Smooth muscle cell (in vitro differentiated cells): ENCODE measurements at regions not wholly inside any gene's neighbourhood (a gene's known extent, or its start where the extent isn't known, plus 50 kb on each side); places are given as distances from the start of the nearest gene placed in this dataset.
"Not testable (repeated sequence)": the region's sequence is repeated elsewhere in the genome, so short reads cannot be mapped to it uniquely, and the experiment has no call there.

ENCODE experiments used
- DNase-seq: peaks from one replicate; lab custom pipeline; 2025; ENCODE audit not compliant: unreplicated experiment; lab: John Stamatoyannopoulos, UW
- H2AFZ ChIP-seq: fragments of 200-600 bp; sonication (generic); 2 replicates; pipeline ENCODE4 v1.6.0; 2016; ENCODE audit warnings: antibody characterized with exemption, low read depth, mild to moderate bottlenecking
- H3F3A ChIP-seq: fragments of 200-600 bp; sonication (generic); 2 replicates; pipeline ENCODE4 v1.6.0; 2017; ENCODE audit warnings: antibody characterized with exemption, low read depth
- H3K27ac ChIP-seq: fragments of 200-600 bp; sonication (generic); 2 replicates; pipeline ENCODE4 v1.5.1; 2016; ENCODE audit warnings: low read depth, mild to moderate bottlenecking
- H3K27me3 ChIP-seq: fragments of 200-600 bp; sonication (generic); 2 replicates; pipeline ENCODE4 v1.6.1; 2016; ENCODE audit warnings: low read depth, mild to moderate bottlenecking
- H3K36me3 ChIP-seq: fragments of 200-600 bp; sonication (generic); 2 replicates; pipeline ENCODE4 v1.5.1; 2016; ENCODE audit warnings: low read depth
- H3K4me1 ChIP-seq: fragments of 200-600 bp; sonication (generic); 2 replicates; pipeline ENCODE4 v1.5.1; 2016; ENCODE audit warnings: low read depth
- H3K4me2 ChIP-seq: fragments of 200-600 bp; sonication (generic); 2 replicates; pipeline ENCODE4 v1.6.0; 2016; ENCODE audit warnings: mild to moderate bottlenecking
- H3K4me3 ChIP-seq: fragments of 200-600 bp; sonication (generic); 2 replicates; pipeline ENCODE4 v1.5.1; 2016; ENCODE audit warnings: mild to moderate bottlenecking
- H3K79me2 ChIP-seq: fragments of 200-600 bp; sonication (generic); 2 replicates; pipeline ENCODE4 v1.6.0; 2016; ENCODE audit warnings: low read depth, mild to moderate bottlenecking
- H3K9ac ChIP-seq: fragments of 200-600 bp; sonication (generic); 2 replicates; pipeline ENCODE4 v1.6.0; 2016; ENCODE audit warnings: low read depth
- H3K9me3 ChIP-seq: fragments of 200-600 bp; sonication (generic); replicated peaks from 2 replicates; pipeline ENCODE4 v1.5.1; 2016; ENCODE audit warnings: low read depth
- H4K20me1 ChIP-seq: fragments of 200-600 bp; sonication (generic); 2 replicates; pipeline ENCODE4 v1.6.0; 2016; ENCODE audit warnings: low read depth
- CTCF ChIP-seq: fragments of 200-600 bp; sonication (generic); IDR thresholded peaks from 2 replicates; pipeline ENCODE4 v1.5.1; 2017; ENCODE audit warnings: borderline replicate concordance, mild to moderate bottlenecking, antibody characterized with exemption; ENCODE audit not compliant: insufficient read depth, poor library complexity, severe bottlenecking
- WGBS: methylation state at CpG from one replicate; pipeline ENCODE4 v1.1.7; 2016; ENCODE audit warnings: low lambda C conversion rate; 5-methylcytosine and 5-hydroxymethylcytosine counted together

GRCh38 chr18:29378651-29379136, 1201.8 kb upstream of the CDH2 start:
- no peaks in the 10 kb centered on the region for H3K79me2 ChIP-seq
- peaks cover 3% of the 10 kb centered on the region for H3K9me3 ChIP-seq
- H3K4me2 ChIP-seq: no peak overlapping the region
- H3K4me3 ChIP-seq: no peak overlapping the region
- no peaks in the 10 kb centered on the region for H3K36me3 ChIP-seq
- H3K4me1 ChIP-seq: no peaks in the 10 kb centered on the region
- H4K20me1 ChIP-seq: no peaks in the 10 kb centered on the region
- no peak for DNase-seq
- no peaks in the 10 kb centered on the region for H3K27me3 ChIP-seq
- no peaks in the 10 kb centered on the region for H3F3A ChIP-seq
- H3K9ac ChIP-seq: no peak overlapping the region
- H3K27ac ChIP-seq: no peak overlapping the region
- no peak for TF ChIP-seq CTCF
- no peak overlapping the region for H2AFZ ChIP-seq
- 90% methylated on average over 3 of the region's 3 CpGs for WGBS

- no peak overlapping the region for H3K9ac ChIP-seq
- TF ChIP-seq CTCF: no peak
- H3K4me1 ChIP-seq: no peaks in the 10 kb centered on the region
- no peaks in the 10 kb centered on the region for H3K27me3 ChIP-seq
- H3K4me2 ChIP-seq: no peak overlapping the region
- H3K27ac ChIP-seq: no peak overlapping the region
- WGBS: 98% methylated on average over 1 of the region's 1 CpG
- peaks cover 14% of the 10 kb centered on the region for H3K9me3 ChIP-seq
- no peak for DNase-seq
- no peaks in the 10 kb centered on the region for H3K79me2 ChIP-seq
- H3F3A ChIP-seq: no peaks in the 10 kb centered on the region
- H3K4me3 ChIP-seq: no peak overlapping the region
- no peaks in the 10 kb centered on the region for H4K20me1 ChIP-seq
- no peak overlapping the region for H2AFZ ChIP-seq
- H3K36me3 ChIP-seq: no peaks in the 10 kb centered on the region
Observed at GRCh38 chr18:29377346-29377745, 1200.4 kb upstream of the CDH2 start.

GRCh38 chr18:29373000-29373399, 1196.1 kb upstream of the CDH2 start:
- Histone ChIP-seq H3K36me3 (no peaks in the 10 kb centered on the region), H3K27me3 (no peaks in the 10 kb centered on the region), H3K9ac (no peak overlapping the region), H3K4me1 (no peaks in the 10 kb centered on the region), H3F3A (no peaks in the 10 kb centered on the region), H3K4me3 (no peak overlapping the region), H3K9me3 (peaks cover 19% of the 10 kb centered on the region), H3K27ac (no peak overlapping the region), H2AFZ (no peak overlapping the region), H4K20me1 (no peaks in the 10 kb centered on the region), H3K4me2 (no peak overlapping the region), H3K79me2 (no peaks in the 10 kb centered on the region)
- no peak for DNase-seq
- no peak for TF ChIP-seq CTCF
- 78% methylated on average over 2 of the region's 2 CpGs for WGBS

GRCh38 chr18:29361843-29362242, 1184.9 kb upstream of the CDH2 start:
- WGBS: 73% methylated on average over 15 of the region's 15 CpGs

GRCh38 chr18:29360659-29361058, 1183.7 kb upstream of the CDH2 start:
- H3K36me3 ChIP-seq, H3K9ac ChIP-seq, H3K4me3 ChIP-seq, H3K79me2 ChIP-seq, H2AFZ ChIP-seq, H3K4me1 ChIP-seq, H3K4me2 ChIP-seq, H4K20me1 ChIP-seq, DNase-seq, H3K27me3 ChIP-seq, H3F3A ChIP-seq, H3K27ac ChIP-seq, H3K9me3 ChIP-seq: not testable (repeated sequence)
- WGBS: 81% methylated on average over 4 of the region's 4 CpGs

More at GRCh38 chr18:29361843-29362242, 1184.9 kb upstream of the CDH2 start:
- DNase-seq: no peak
- Histone ChIP-seq H3K27ac (no peak overlapping the region), H4K20me1 (no peaks in the 10 kb centered on the region), H3F3A (no peaks in the 10 kb centered on the region), H3K4me2 (no peak overlapping the region), H3K79me2 (no peaks in the 10 kb centered on the region), H3K36me3 (no peaks in the 10 kb centered on the region), H2AFZ (no peak overlapping the region), H3K4me3 (no peak overlapping the region), H3K9ac (no peak overlapping the region), H3K9me3 (no peaks in the 10 kb centered on the region), H3K27me3 (no peaks in the 10 kb centered on the region), H3K4me1 (peaks cover 4% of the 10 kb centered on the region)
- no peak for TF ChIP-seq CTCF

GRCh38 chr18:29359222-29359621, 1182.3 kb upstream of the CDH2 start:
- H3K27me3 ChIP-seq, DNase-seq, H3K4me3 ChIP-seq, H3F3A ChIP-seq, H3K4me1 ChIP-seq, H2AFZ ChIP-seq, H3K9ac ChIP-seq, H3K79me2 ChIP-seq, H4K20me1 ChIP-seq, H3K9me3 ChIP-seq, H3K27ac ChIP-seq, H3K36me3 ChIP-seq, H3K4me2 ChIP-seq: not testable (repeated sequence)
